ENCODE measurements at regions not wholly inside any gene's neighbourhood (a gene's known extent, or its start where the extent isn't known, plus 50 kb on each side); places are given as distances from the start of the nearest gene placed in this dataset.
"Not testable (repeated sequence)": the region's sequence is repeated elsewhere in the genome, so short reads cannot be mapped to it uniquely, and the experiment has no call there.

GRCh38 chr11:11717064-11717725 is 95.4 kb upstream of the GALNT18 start:
- TF ChIP-seq CTCF (IDR thresholded peaks at IDR 0.05) = no peak
- Histone ChIP-seq H3K27ac (no peak overlapping the region), H2AFZ (no peak overlapping the region), H3K9me3 (ENCODE audit: control insufficient read depth, low read length) (no peaks in the 10 kb centered on the region), H3K27me3 (ENCODE audit: control insufficient read depth, insufficient read depth, low read length) (no peaks in the 10 kb centered on the region), H3K79me2 (no peaks in the 10 kb centered on the region), H3K36me3 (ENCODE audit: control insufficient read depth, insufficient read depth, low read length) (no peaks in the 10 kb centered on the region), H3K9ac (no peak overlapping the region), H3K4me2 (ENCODE audit: low read length) (no peak overlapping the region), H3K4me1 (no peaks in the 10 kb centered on the region), H3K4me3 (ENCODE audit: low read depth, low read length) (no peak overlapping the region)

- not testable (repeated sequence) for H3K36me3 ChIP-seq (ENCODE audit: control insufficient read depth, insufficient read depth, low read length); H3K4me3 ChIP-seq (ENCODE audit: low read depth, low read length); H3K4me1 ChIP-seq; H3K27ac ChIP-seq; H3K9me3 ChIP-seq (ENCODE audit: control insufficient read depth, low read length); H3K4me2 ChIP-seq (ENCODE audit: low read length); H3K27me3 ChIP-seq (ENCODE audit: control insufficient read depth, insufficient read depth, low read length); H2AFZ ChIP-seq; H3K9ac ChIP-seq; H3K79me2 ChIP-seq
These were observed 93.3 kb upstream of the GALNT18 start for GRCh38 chr11:11715075-11715474.

GRCh38 chr11:11710556-11710955 is 88.8 kb upstream of the GALNT18 start:
- Histone ChIP-seq H3K27ac (no peak overlapping the region), H3K79me2 (no peaks in the 10 kb centered on the region), H3K36me3 (ENCODE audit: control insufficient read depth, insufficient read depth, low read length) (no peaks in the 10 kb centered on the region), H3K27me3 (ENCODE audit: control insufficient read depth, insufficient read depth, low read length) (no peaks in the 10 kb centered on the region), H2AFZ (no peak overlapping the region), H3K4me2 (ENCODE audit: low read length) (no peak overlapping the region), H3K4me3 (ENCODE audit: low read depth, low read length) (no peak overlapping the region), H3K9ac (no peak overlapping the region), H3K9me3 (ENCODE audit: control insufficient read depth, low read length) (no peaks in the 10 kb centered on the region), H3K4me1 (peaks cover 4% of the 10 kb centered on the region)
- no peak for TF ChIP-seq CTCF (IDR thresholded peaks at IDR 0.05)

- no peaks in the 10 kb centered on the region for H3K79me2 ChIP-seq
- H3K27me3 ChIP-seq (ENCODE audit: control insufficient read depth, insufficient read depth, low read length) = no peaks in the 10 kb centered on the region
- H2AFZ ChIP-seq = no peak overlapping the region
- H3K9ac ChIP-seq = no peak overlapping the region
- no peaks in the 10 kb centered on the region for H3K9me3 ChIP-seq (ENCODE audit: control insufficient read depth, low read length)
- H3K27ac ChIP-seq = no peak overlapping the region
- H3K36me3 ChIP-seq (ENCODE audit: control insufficient read depth, insufficient read depth, low read length) = no peaks in the 10 kb centered on the region
- H3K4me1 ChIP-seq = peaks cover 4% of the 10 kb centered on the region
- TF ChIP-seq CTCF (IDR thresholded peaks at IDR 0.05) = no peak
- H3K4me3 ChIP-seq (ENCODE audit: low read depth, low read length) = no peak overlapping the region
- H3K4me2 ChIP-seq (ENCODE audit: low read length) = no peak overlapping the region
These were observed 87.8 kb upstream of the GALNT18 start for GRCh38 chr11:11709447-11710239.

- Histone ChIP-seq H3K36me3 (ENCODE audit: control insufficient read depth, insufficient read depth, low read length) (no peaks in the 10 kb centered on the region), H3K4me3 (ENCODE audit: low read depth, low read length) (no peak overlapping the region), H3K9me3 (ENCODE audit: control insufficient read depth, low read length) (no peaks in the 10 kb centered on the region), H2AFZ (no peak overlapping the region), H3K4me2 (ENCODE audit: low read length) (no peak overlapping the region), H3K27me3 (ENCODE audit: control insufficient read depth, insufficient read depth, low read length) (no peaks in the 10 kb centered on the region), H3K79me2 (no peaks in the 10 kb centered on the region), H3K4me1 (peaks cover 4% of the 10 kb centered on the region), H3K9ac (no peak overlapping the region), H3K27ac (no peak overlapping the region)
- TF ChIP-seq CTCF (IDR thresholded peaks at IDR 0.05) = no peak
These were observed 86.5 kb upstream of the GALNT18 start for GRCh38 chr11:11708256-11708655.

Data from parathyroid adenoma (tissue), 2 donors.